GM18498 (cell line): ENCODE measurements at regions not wholly inside any gene's neighbourhood (a gene's known extent, or its start where the extent isn't known, plus 50 kb on each side); places are given as distances from the start of the nearest gene placed in this dataset.
"Not testable (repeated sequence)": the region's sequence is repeated elsewhere in the genome, so short reads cannot be mapped to it uniquely, and the experiment has no call there.

Source experiments
- ATAC-seq: cut with Tn5 transposase; IDR thresholded peaks from one replicate; pipeline ENCODE4 v1.9.1; 2021; ENCODE audit warnings: mild to moderate bottlenecking, moderate library complexity; ENCODE audit not compliant: unreplicated experiment

DNA sequence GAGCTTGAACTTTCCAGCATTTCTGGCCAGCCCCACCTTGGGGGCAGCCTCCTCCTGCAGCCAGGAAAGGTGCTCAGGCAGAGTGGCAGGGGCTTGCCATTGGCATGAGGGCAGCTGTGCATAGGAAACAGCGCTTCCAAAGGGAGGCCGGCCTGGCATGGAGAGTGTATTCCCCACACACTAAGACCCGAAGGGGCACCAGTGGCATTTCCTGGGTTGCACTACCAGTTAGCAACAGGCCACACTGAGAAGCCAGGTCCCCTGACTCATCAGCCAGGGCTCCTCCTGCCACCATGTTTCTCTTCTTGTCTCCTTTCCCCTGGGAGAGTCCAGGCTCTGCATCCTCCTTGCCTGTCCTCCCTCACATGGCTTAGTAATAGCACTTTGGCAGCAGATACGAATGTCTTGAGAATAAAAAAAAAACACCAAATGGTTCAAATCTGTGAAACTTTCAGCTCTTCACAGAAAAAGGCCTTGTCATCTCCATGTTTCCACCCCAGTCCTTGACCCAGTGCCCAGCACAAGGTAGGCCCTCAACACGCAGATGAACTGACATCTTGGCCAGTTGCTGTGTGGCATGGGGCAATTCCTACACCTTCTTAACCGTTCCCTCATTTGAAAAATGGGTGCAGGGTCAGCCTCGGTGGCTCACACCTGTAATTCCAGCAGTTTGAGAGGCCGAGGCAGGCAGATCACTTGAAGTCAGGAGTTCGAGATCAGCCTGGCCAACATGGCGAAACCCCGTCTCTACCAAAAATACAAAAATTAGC, 180.4 kb downstream of the SMAD6 start:
- ATAC-seq: no peak

DNA sequence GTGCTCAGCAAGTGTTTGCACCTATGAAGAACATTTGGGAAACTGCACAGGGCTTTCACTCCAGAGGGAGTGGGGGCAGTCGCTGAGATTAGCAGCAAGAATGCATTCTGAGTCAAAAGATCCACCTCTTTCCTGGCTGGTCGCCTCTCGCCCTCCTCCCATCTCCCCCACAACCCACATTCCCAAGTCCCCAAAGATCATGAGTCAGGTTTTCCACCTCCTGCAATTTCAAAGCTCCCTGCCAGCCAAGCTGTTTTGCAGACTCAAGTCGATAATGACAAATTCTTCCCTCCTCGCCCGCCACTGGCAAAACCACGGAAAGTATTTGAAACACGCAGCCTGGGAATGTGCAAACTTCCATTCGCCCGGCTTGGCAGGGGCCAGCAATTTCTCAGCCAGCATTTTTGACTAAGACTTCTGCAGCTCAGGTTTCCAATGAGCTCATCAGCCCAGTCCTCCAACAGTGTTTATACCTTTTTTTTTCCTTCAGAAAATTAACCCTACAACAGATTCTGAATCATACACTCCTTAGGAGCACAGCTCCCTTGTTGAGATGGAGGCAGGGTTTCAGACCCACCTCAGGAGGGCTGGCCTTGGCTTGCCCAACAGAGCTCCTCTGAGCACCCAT, 181.4 kb downstream of the SMAD6 start:
- no peak for ATAC-seq

DNA sequence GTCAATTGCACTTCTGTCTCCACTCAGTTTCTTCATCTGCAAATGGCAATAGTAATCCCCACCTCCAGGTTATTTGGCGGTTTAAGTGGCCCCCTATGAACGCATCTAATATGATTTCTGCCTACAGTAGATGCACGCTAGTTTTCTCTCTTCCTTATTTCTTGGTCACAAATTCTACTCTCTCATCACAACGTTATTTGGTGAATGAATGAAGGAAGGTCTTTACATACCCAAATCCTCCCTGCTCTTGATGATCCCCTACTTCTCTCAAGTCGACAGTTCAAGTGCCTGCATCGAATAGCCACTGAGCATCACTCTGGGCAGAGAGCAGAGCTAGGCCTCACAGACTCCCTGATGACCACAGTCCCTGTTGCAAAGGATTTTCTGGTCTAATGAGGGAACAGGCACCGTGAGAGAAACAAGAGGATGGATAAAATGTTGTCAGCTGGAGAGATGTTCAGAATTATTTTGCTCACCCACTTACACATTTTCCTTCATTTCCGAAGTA, 181.2 kb upstream of the SMAD3 start:
- ATAC-seq: no peak

DNA sequence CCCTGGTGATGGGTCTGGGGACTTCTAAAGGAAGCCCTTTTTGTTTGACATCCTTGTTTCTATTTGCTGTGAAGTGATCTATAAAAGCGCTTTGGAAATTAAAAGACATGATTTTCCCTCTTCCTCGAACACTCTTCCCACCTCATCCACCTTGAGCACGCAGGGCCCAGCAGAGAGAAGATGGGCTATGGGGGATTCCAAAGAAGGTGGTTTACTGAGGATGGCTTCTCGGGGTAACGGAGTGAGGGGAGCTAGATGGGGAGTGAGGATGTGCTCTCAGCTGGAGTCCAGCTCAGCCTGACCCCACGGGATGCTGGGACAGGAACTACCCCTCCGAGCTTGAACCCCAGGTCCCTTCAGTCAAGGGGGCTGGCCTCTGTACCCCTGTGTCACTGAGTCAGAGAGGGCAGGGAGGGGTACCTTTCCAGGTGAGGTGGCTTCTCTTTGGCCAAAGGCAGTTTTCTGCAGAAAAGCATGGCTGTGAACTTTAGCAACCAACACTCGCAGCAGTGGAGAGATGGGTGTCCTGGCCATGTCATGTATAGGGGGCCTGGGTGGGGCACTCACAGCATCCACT, 180.7 kb upstream of the SMAD3 start:
- ATAC-seq: no peak

DNA sequence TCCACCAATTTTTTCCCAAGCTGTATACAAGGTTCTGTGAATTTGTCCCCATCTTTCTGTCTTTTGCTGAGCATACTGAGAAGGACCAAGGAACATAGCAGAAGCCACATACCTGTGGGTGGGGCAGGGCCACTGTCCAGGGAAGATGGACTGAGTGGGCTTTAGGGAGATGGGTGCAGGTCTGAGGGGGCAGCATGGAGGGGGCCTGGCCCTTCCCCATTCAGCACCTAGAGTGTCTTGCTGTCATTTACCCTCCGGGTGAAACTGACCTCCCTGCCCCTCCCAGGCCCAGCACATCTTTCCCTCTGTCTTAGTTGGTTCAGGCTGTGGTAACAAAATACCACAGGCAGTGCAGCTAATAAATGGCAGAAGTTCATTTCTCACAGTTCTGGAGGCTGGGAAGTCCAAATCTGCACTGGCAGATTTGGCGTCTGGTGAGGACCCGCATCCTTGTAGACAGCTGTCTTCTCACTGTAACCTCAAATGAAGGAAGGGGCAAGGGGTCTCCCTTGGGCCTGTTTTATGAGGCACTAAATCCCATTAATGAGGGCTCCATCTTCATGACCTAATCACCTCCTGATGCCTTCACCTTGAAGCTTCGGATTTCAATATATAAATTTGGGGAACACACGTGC, 180.0 kb upstream of the SMAD3 start:
- ATAC-seq: no peak

DNA sequence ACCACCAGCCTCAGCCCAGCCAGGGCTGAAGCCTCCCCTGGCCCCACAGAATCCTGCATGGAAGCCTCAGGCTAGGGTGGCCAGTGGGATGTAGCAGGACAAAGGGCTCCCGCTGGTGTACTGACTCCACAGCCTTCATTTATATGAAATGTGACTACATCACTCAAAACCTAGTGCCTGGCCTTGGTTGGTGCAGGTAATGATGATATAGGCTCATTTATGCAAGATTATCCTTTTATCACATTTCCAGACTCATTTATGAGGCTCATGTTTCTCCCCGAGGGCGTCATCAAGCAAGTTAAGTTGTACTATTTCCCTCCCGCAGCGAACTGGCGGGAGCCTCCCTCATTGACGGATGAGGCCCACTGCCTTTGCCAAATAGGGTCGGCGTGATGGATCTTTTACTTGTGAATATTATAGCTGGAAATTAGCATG, 179.1 kb upstream of the SMAD3 start:
- ATAC-seq: no peak

DNA sequence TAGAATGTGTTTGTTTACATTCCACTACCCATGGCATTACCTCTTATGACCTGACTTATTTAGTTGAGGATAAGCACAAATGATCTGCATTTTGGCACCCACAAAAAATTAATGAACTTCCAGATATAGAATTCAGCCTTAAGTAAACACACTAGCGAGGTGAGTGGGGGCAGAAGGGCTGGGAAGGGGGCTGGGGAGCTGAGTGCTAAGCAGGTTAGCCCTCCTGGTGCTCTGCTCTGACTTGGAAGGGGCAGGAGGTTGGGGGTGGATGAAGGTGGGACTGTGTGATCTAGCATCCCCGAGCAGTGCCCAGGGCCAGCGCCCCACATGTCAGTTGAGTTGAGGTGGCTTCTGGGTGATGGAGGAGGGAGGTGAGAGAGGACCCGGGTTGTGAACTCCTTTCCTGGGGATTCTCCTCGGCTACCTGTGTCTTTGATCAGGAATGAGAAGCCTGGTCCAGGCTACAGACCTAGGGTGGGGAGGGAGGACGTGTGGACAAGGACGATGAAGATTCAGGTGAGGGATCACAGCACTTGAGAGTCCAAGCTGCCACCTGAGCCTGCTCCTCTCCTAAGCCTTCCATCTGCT, 178.6 kb upstream of the SMAD3 start:
- no peak for ATAC-seq

DNA sequence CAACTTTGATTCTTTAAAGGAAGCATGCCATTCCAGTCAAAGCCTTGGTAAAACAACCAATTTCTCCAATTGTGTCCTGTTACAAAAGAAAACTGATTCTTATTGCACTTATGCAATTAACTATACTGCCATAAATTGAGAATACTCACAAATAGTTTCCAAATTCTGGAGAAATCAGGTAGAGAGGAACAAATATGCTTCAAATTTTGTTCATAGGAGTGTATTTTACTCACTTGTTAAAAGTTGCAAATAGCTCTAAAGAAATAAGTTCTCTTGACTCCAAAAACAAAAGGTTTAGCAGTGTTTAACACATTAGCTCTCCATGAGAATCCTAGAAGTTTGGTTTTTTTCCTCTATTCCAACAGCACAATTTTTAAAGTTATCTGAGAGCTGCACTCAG, 176.1 kb upstream of the SMAD3 start:
- ATAC-seq: not testable (repeated sequence)

DNA sequence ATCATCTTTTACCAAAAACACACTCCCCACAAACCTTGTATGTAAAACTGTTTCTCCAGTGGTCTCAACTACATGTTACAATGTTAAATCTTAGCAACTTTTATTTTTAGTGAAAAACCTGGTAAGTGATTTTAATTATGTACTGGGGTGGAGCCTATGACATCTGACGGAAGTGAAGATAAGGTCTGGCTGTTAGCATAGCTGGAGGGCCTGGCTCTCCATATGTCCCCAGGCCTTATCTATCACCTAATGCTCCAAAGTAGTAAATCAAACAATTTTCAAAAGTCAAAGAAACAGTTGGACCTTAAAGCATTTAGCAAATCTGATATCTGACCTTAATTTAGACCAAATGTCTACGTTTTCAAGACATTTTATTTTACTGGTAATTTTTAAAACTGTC, 173.6 kb upstream of the SMAD3 start:
- no peak for ATAC-seq

DNA sequence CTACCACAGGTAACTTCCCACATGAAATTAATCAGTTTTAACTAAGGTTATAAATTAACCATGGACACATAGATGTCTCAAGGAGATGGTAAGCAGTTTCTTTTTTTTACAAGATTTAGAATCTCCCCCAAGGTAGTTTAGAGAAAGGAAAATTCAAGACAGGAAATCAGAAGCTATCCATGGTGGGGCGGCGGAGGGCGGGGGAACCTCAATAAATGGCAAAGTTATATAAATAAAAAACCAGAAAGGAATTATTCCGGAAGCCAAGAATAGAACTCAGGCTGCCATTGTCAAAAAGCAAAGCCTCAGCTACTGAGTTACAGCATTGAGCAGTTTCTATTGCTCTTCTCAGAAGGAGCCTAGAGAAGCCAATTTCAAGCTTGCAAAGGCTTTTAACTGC, 172.1 kb upstream of the SMAD3 start:
- no peak for ATAC-seq

DNA sequence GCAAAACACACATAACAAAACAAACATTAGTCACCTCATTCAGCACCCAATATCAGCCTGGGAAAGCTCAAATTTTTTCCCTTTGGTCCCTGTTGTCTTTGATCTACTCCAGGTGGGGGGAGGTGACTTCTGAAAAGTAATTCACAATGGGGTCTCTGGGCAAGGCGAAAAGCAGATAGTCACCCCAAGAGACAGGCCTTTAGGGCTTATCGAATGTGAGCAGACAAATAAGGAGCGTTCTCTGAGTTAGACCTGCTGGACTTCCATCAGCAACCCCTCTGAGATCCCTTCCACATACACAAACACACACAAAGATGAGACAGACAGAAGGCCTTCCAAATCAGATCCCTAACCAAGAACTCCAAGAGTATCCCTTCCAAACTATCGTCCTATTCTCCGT, 171.0 kb upstream of the SMAD3 start:
- ATAC-seq: no peak

DNA sequence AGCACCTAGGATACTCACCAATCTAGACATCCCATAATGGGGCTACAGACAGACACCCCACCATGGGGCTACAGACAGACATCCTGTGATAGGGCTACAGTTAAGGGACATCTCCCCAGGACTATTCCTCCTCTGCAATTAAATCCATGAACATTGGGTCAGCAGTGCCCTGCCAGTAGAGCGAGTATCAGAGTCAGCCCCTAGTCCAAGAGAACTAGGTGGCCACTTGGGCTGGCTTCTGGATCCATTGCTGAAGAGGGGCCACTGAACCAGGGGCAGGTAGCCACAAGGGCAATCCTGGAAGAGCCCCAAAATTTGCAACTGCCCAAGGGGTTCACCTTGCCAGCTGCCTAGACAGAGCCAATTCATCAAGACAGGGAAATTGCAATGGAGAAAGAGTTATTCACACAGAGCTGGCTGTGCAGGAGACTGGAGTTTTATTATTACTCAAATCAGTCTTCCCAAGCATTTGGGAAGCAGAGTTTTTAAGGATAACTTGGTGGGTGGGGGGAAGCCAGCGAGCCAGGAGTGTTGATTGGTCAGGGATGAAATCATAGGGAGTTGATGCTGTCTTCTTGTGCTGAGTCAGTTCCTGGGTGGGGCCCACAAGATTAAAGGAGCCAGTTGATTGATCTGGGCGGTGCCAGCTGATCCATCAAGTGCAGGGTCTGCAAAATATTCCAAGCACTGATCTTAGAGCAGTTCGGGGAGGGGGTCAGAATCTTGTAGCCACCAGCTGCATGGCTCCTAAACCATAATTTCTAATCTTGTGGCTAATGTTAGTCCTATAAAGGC, 170.2 kb upstream of the SMAD3 start:
- ATAC-seq: no peak

DNA sequence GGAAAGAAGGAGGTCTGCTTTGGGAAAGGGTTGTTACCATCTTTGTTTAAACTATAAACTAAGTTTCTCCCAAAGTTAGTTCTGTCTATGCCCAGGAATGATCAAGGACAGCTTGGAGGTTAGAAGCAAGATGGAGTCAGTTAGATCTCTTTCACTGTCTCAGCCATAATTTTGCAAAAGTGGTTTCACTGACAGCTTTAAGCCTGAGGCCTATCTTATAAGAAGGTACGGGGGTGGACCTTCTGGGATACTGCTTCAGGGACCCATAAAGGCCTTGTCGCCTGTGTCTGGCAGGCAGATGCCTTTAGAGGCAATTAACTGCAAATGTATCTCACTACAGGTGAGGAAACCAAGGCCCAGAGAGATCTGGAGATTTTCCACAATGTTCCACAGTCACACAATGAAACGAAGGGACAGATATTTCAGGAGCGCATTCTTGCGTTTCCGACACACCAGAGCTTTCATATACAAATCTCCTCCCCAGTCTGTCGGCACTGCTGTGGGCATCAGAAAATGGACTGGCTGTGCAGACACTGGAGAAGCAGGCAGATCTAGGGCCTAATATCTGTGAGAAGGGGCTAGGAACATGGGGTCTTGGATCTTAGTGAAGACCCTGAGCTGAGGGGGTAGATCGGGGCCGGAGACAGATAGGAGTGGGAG, 169.5 kb upstream of the SMAD3 start:
- no peak for ATAC-seq

DNA sequence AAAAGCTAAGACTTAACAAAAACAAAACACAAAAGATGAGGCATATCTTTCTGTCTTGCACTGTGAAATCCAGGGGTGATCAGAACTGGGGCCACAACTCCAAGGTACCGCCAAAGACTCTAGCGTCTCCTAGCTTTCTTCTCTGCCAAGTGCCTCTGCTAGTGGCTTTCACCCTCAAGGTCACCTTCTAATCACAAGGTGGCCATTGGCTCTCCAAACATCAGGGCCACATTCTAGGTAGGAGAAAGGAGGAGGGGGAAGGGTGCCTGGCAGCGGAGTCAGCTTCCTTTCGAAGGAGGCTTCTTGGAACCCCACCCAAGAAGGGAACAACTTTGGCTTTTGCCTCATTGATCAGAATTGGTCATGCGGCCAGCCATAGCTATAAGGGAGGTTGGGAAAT, 168.8 kb upstream of the SMAD3 start:
- ATAC-seq: no peak

DNA sequence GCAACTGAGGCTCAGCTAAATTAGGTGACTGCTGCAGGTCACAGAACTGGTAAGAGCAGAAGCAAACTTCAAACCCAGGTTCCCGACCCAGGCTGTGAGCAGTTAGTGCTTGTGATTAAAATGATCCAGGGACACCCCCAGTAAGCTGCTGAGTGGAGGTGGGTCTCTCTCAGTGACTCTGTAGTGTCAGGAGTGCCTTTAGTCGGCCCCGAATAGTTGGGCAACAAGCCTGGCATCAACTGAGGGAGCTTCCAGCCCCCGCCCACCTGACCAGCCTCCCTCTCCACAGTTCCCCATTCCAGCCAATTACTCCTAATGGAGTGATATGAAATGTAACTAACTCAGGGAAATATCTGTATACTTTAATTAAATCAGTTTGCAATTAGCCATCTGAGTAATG, 168.0 kb upstream of the SMAD3 start:
- no peak for ATAC-seq

DNA sequence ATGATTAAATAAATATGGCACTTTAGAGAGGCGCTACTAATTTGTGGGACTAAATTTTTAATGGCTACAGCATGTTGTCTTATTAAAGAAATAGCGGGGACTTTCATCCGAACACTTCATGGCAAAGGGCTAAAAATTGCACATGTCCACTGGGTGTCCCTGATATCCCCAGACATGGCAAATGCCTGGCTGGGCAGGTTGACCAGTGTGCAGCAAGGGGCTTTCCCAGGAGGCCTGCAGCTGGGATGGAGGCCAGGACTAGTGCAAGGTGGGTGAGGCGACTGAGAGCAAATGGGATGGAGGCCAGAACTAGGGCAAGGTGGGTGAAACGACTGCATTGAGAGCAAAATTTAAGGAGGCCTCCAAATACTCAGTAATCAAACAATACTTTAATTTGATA, 167.4 kb upstream of the SMAD3 start:
- no peak for ATAC-seq

DNA sequence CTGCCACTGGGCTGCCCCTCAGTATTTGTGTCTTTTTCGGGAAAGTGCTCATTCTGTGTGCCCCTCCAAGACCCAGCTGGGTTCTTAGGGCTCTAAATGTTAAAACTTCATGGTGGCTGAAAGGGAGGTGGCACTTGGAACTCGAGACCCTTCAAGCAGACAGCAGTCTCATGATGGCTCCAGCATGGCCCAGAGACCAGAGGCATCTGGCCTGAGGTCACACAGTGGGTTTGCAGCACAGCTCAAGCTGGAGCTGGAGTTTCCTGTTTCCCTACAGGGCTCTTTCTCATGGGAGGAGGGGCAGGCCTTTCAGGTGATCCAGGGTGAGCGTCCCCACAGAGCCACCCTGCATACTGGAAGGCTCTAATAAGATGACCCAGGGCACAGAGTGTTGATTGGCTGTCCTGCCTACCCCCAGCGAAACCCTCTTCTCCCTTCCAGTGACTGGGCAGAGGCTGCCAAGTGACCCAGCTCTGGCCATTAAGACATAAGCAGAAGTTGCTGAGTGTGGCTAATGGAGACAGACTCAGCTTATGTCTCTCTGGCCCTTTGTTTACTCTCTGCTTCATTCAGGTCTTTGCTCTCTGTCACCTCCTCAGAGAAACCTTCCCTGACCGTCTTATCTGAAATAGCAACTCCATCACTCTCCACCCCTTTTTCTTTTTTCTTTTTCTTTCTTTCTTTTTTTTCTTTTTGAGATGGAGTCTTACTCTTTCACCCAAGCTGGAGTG, 166.6 kb upstream of the SMAD3 start:
- no peak for ATAC-seq

DNA sequence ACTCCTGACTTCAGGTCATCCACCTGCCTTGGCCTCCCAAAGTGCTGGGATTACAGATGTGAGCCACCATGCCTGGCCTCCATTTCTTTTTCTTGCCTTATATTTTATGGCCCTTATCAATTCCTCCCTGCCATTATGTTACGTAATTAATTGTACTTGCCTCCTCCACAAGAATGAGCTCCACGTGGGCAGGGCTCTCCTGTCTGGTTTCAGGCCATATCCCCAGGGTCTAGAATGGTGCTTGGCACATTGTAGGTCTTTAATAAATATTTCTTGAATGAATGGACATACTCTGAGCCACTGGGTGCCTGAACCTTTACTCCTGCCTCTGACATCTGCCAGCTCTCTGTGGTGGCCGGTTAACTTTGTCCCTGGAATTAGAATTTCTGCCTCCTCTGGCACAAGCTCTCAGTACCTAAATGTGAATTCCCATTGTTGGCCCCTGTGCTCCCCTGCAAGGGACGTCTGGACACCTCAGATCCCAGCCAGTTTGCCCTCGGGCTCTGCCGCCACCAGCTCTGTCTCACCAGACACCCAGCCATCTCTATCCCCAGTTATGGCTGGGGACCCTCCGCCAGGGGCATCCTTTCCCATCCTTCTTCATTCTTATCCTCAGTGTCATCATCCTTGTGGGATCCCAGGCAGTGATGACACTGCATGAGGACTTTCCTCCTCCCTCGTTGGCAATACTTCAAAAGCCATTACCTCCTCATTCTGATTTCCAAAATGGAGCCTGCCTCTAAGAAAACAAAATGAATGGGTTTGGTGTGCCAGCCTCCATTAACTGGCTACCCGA, 165.6 kb upstream of the SMAD3 start:
- ATAC-seq: no peak
